GM19438 (cell line): ENCODE measurements at regions not wholly inside any gene's neighbourhood (a gene's known extent, or its start where the extent isn't known, plus 50 kb on each side); places are given as distances from the start of the nearest gene placed in this dataset.

Experiments
- ATAC-seq: cut with Tn5 transposase; IDR thresholded peaks from one replicate; pipeline ENCODE4 v1.9.1; 2021; ENCODE audit warnings: low read depth; ENCODE audit not compliant: unreplicated experiment

GRCh38 chr22:49102367-49102766, 725.3 kb downstream of the BRD1 start:
- ATAC-seq, result no peak

GRCh38 chr22:49101873-49102272, 725.8 kb downstream of the BRD1 start:
- no peak for ATAC-seq

- ATAC-seq, result no peak
Observed at GRCh38 chr22:49101225-49101624, 726.4 kb downstream of the BRD1 start.

- no peak for ATAC-seq
Observed at GRCh38 chr22:49100773-49101172, 726.9 kb downstream of the BRD1 start.

GRCh38 chr22:49100316-49100715, 727.4 kb downstream of the BRD1 start:
- ATAC-seq, result no peak

GRCh38 chr22:49099496-49100124, 728.1 kb downstream of the BRD1 start:
- ATAC-seq, result no peak

- ATAC-seq, result no peak
Observed at GRCh38 chr22:49099089-49099488, 728.6 kb downstream of the BRD1 start.

GRCh38 chr22:49097966-49098365, 729.7 kb downstream of the BRD1 start:
- no peak for ATAC-seq

GRCh38 chr22:49097171-49097925, 730.3 kb downstream of the BRD1 start:
- ATAC-seq, result no peak

- no peak for ATAC-seq
Observed at GRCh38 chr22:49096476-49096875, 731.2 kb downstream of the BRD1 start.

GRCh38 chr22:49095366-49095765, 732.3 kb downstream of the BRD1 start:
- no peak for ATAC-seq

- no peak for ATAC-seq
Observed at GRCh38 chr22:49094858-49095257, 732.8 kb downstream of the BRD1 start.

GRCh38 chr22:49094151-49094550, 733.5 kb downstream of the BRD1 start:
- ATAC-seq, result no peak

- no peak for ATAC-seq
Observed at GRCh38 chr22:49093192-49093880, 734.3 kb downstream of the BRD1 start.

GRCh38 chr22:49092716-49093115, 735.0 kb downstream of the BRD1 start:
- ATAC-seq, result no peak

- ATAC-seq, result no peak
Observed at GRCh38 chr22:49091917-49092545, 735.6 kb downstream of the BRD1 start.

GRCh38 chr22:49091451-49091850, 736.2 kb downstream of the BRD1 start:
- ATAC-seq, result no peak

- no peak for ATAC-seq
Observed at GRCh38 chr22:49090853-49091135, 736.9 kb downstream of the BRD1 start.

- no peak for ATAC-seq
Observed at GRCh38 chr22:49090061-49090852, 737.4 kb downstream of the BRD1 start.
